GM06990 (cell line): ENCODE measurements at regions not wholly inside any gene's neighbourhood (a gene's known extent, or its start where the extent isn't known, plus 50 kb on each side); places are given as distances from the start of the nearest gene placed in this dataset.

Experiments used
- DNase-seq: peaks from one replicate; pipeline ENCODE4 v3.0.0-alpha.2; 2011; ENCODE audit not compliant: insufficient read length; ENCODE audit errors: extremely low read depth
- H3K27me3 ChIP-seq: replicated peaks from 2 replicates; pipeline ENCODE4 v1.6.0; 2011; ENCODE audit warnings: low read length; ENCODE audit not compliant: control insufficient read depth, insufficient read depth
- H3K36me3 ChIP-seq: 2 replicates; pipeline ENCODE4 v1.5.1; 2011; ENCODE audit warnings: low read length; ENCODE audit not compliant: control insufficient read depth, insufficient read depth
- H3K4me3 ChIP-seq: replicated peaks from 2 replicates; pipeline ENCODE4 v1.5.1; 2011; ENCODE audit warnings: low read depth, mild to moderate bottlenecking, control low read depth, low read length
- TF ChIP-seq, protein P1 (sequence below): IDR thresholded peaks from 2 replicates; pipeline ENCODE4 v1.5.1; 2011; ENCODE audit warnings: low read length, control low read depth, mild to moderate bottlenecking, inconsistent platforms; ENCODE audit not compliant: insufficient read depth, poor library complexity, severe bottlenecking

DNA sequence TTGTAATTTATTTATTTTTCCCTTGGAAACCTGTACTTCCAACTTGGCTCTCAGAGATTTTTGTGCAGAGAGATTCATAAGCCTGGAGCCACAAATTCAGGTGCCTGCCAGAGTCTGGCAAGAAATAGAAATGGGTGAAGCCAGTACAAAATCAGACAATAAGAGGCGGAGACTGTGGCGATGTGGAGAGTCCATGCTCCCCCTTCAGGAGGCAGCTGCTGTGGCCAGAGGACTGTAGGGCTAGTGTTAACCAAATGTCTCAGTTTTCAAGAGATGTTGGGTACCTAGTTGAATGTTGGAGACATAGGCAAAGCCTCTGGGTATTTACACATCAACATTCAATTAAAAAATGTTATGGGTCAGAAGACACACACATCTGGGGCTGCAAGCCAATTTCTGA, 208.6 kb downstream of the PSAT1 start:
- Histone ChIP-seq H3K36me3 (no peaks in the 10 kb centered on the region), H3K27me3 (no peaks in the 10 kb centered on the region), H3K4me3 (no peak overlapping the region)
- no peak for DNase-seq
- TF ChIP-seq, protein P1, sequence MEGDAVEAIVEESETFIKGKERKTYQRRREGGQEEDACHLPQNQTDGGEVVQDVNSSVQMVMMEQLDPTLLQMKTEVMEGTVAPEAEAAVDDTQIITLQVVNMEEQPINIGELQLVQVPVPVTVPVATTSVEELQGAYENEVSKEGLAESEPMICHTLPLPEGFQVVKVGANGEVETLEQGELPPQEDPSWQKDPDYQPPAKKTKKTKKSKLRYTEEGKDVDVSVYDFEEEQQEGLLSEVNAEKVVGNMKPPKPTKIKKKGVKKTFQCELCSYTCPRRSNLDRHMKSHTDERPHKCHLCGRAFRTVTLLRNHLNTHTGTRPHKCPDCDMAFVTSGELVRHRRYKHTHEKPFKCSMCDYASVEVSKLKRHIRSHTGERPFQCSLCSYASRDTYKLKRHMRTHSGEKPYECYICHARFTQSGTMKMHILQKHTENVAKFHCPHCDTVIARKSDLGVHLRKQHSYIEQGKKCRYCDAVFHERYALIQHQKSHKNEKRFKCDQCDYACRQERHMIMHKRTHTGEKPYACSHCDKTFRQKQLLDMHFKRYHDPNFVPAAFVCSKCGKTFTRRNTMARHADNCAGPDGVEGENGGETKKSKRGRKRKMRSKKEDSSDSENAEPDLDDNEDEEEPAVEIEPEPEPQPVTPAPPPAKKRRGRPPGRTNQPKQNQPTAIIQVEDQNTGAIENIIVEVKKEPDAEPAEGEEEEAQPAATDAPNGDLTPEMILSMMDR, result no peak

DNA sequence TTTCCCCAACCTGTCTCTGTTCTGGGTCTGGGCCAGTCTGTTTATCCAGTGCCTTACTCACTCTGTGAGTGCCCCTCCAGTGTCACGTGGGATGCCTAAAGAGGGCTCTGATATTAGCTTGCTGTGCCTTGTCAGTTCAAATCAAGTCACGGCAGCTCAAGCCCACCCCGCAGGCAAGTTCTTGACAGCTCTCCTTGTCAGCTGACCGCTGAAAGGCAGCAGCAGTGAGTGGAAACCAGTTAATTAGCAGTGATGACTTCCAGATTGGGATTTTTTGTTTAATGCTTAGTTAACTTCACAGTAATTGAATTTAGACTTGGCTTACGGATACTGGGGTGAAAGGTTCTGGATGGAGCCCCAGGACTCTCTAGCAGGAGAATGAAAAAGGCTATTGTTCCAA, 210.1 kb downstream of the PSAT1 start:
- Histone ChIP-seq H3K36me3 (no peaks in the 10 kb centered on the region), H3K4me3 (no peak overlapping the region), H3K27me3 (no peaks in the 10 kb centered on the region)
- TF ChIP-seq, protein P1, result no peak
- DNase-seq, result no peak

DNA sequence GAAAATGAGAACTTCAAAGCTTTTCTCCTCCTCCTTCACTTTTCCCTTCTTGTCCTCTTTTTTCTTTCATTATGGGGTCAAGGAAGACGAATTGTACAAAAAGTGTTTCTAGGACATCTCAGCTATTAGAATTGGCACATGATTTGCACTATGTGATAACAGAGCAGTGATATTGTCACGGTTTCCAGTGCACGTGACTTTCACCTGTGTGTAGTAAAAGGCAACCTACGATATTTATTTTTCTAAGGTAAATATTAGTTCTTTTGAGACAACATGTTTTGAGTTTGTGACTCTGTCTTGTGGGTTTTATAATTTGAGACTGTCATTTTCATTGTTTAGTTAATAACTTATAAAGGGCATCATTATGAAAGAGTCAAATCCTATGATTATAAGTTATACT, 213.1 kb downstream of the PSAT1 start:
- TF ChIP-seq, protein P1, result no peak
- no peaks in the 10 kb centered on the region for H3K36me3 ChIP-seq
- no peaks in the 10 kb centered on the region for H3K27me3 ChIP-seq
- DNase-seq, result no peak
- H3K4me3 ChIP-seq, result no peak overlapping the region

DNA sequence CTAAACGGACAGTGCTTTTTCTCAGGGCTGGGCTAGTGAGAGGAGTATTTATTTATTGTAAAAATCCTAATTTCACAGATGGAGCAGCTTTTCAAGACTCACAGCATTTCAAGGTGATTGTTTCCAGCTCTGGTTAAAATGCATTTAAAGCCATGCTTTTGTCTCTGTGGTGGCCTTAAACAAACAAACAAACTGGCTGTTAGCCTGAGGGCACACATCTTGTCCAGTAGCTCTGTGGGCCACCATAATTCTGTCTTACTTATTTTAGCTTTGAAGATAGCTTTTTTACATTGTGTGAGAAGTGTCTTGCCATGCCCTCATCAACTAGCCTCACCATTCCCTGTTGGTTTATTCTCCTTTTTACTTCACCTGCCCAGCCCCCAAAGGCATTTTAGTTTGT, 218.2 kb downstream of the PSAT1 start:
- Histone ChIP-seq H3K4me3 (no peak overlapping the region), H3K27me3 (no peaks in the 10 kb centered on the region), H3K36me3 (no peaks in the 10 kb centered on the region)
- TF ChIP-seq, protein P1, result no peak
- DNase-seq, result no peak

DNA sequence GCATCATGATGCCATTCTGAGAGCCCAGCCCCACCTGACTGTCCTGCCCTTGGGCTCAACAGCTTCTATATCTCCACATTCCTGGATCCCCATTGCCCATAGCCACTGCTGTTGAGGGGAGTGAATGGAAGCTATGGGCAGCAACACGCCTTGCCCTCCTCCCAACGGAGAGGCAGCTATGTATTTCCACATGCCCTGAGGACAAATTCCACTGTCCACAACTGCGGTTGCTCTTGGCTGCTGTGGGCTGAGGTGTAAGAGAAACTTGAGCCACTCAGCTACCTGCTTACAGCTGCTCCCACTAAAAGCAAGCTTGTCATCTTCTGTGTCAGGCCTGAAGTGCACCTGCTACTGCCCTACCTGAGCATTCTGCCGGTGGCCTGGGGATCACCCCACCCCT, 222.9 kb downstream of the PSAT1 start:
- no peak for DNase-seq
- H3K36me3 ChIP-seq, result no peaks in the 10 kb centered on the region
- TF ChIP-seq, protein P1, result no peak
- no peak overlapping the region for H3K4me3 ChIP-seq
- H3K27me3 ChIP-seq, result no peaks in the 10 kb centered on the region

DNA sequence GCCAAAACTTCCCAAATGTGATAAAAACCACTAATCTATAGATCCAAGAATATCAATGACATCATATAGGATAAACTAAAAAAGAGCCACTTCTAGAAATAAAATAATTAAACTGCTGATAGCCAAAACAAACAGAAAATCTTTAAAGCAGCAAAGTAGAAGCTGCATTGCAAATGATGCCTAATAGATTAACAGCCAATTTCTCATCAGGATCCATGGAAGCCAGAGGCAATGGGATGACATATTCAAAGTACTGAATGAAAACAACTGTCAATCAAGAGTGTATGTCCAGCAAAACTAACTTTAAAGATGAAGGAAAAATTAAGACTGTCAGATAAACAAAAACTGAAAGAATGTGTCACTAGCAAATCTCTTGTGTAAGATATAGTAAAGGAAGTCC, 224.8 kb downstream of the PSAT1 start:
- Histone ChIP-seq H3K36me3 (no peaks in the 10 kb centered on the region), H3K4me3 (no peak overlapping the region), H3K27me3 (no peaks in the 10 kb centered on the region)
- TF ChIP-seq, protein P1, result no peak
- DNase-seq, result no peak
